Trophoblast cell (in vitro differentiated cells and primary cell): ENCODE measurements at regions not wholly inside any gene's neighbourhood (a gene's known extent, or its start where the extent isn't known, plus 50 kb on each side); places are given as distances from the start of the nearest gene placed in this dataset.

Experiments
- DNase-seq, 2 donors: peaks; one replicate each; pipeline ENCODE4 v3.0.0-alpha.2; 2016
- H2AFZ ChIP-seq: 2 replicates; pipeline ENCODE4 v1.6.1; 2013; ENCODE audit warnings: low read length, moderate library complexity, mild to moderate bottlenecking; ENCODE audit not compliant: insufficient read depth, poor library complexity
- H2AK5ac ChIP-seq: 2 replicates; pipeline ENCODE4 v1.6.1; 2013; ENCODE audit warnings: mild to moderate bottlenecking, low read length
- H2BK120ac ChIP-seq: 2 replicates; pipeline ENCODE4 v1.6.1; 2013; ENCODE audit warnings: low read length, mild to moderate bottlenecking, moderate library complexity; ENCODE audit not compliant: insufficient read depth, poor library complexity
- H2BK12ac ChIP-seq: 2 replicates; pipeline ENCODE4 v1.6.1; 2013; ENCODE audit warnings: mild to moderate bottlenecking, low read length, moderate library complexity
- H2BK5ac ChIP-seq: 2 replicates; pipeline ENCODE4 v1.6.1; 2013; ENCODE audit warnings: low read length, low read depth, moderate library complexity, mild to moderate bottlenecking; ENCODE audit not compliant: poor library complexity
- H3K14ac ChIP-seq: 2 replicates; pipeline ENCODE4 v1.6.1; 2013; ENCODE audit warnings: mild to moderate bottlenecking, low read length
- H3K18ac ChIP-seq: 2 replicates; pipeline ENCODE4 v1.6.1; 2013; ENCODE audit warnings: mild to moderate bottlenecking, low read length
- H3K23ac ChIP-seq: 2 replicates; pipeline ENCODE4 v1.6.1; 2013; ENCODE audit warnings: low read length
- H3K27ac ChIP-seq: 2 replicates; pipeline ENCODE4 v1.5.1; 2013; ENCODE audit warnings: low read depth, mild to moderate bottlenecking, inconsistent platforms, low read length, moderate library complexity
- H3K27me3 ChIP-seq: 2 replicates; pipeline ENCODE4 v1.6.1; 2013; ENCODE audit warnings: inconsistent platforms, mild to moderate bottlenecking, low read length, moderate library complexity; ENCODE audit not compliant: insufficient read depth
- H3K36me3 ChIP-seq, 2 experiments: 1 replicate in 1 of 2; 2 replicates in 1 of 2; pipeline ENCODE4 v1.6.1; 2013; ENCODE audit warnings: low read length in 2 of 2, mild to moderate bottlenecking in 2 of 2, moderate library complexity in 1 of 2; ENCODE audit not compliant: insufficient read depth in 2 of 2, control insufficient read depth in 1 of 2
- H3K4ac ChIP-seq: 2 replicates; pipeline ENCODE4 v1.6.1; 2013; ENCODE audit warnings: low read depth, mild to moderate bottlenecking, low read length, moderate library complexity
- H3K4me1 ChIP-seq, 2 experiments: 1 replicate in 1 of 2; 2 replicates in 1 of 2; pipeline ENCODE4 v1.6.1; 2013; ENCODE audit warnings: low read length in 2 of 2, mild to moderate bottlenecking in 2 of 2, moderate library complexity in 1 of 2; ENCODE audit not compliant: insufficient read depth in 2 of 2, control insufficient read depth in 1 of 2
- H3K4me2 ChIP-seq: 2 replicates; pipeline ENCODE4 v1.6.1; 2013; ENCODE audit warnings: inconsistent platforms, mild to moderate bottlenecking, low read length, moderate library complexity
- H3K4me3 ChIP-seq: 2 replicates; pipeline ENCODE4 v1.5.1; 2013; ENCODE audit warnings: mild to moderate bottlenecking, low read depth, low read length, inconsistent platforms
- H3K79me1 ChIP-seq: one replicate; pipeline ENCODE4 v1.6.1; 2013; ENCODE audit warnings: low read length
- H3K79me2 ChIP-seq: 2 replicates; pipeline ENCODE4 v1.6.1; 2013; ENCODE audit warnings: low read length, mild to moderate bottlenecking; ENCODE audit not compliant: control insufficient read depth, insufficient read depth, poor library complexity
- H3K9ac ChIP-seq: 2 replicates; pipeline ENCODE4 v1.6.1; 2013; ENCODE audit warnings: mild to moderate bottlenecking, low read length
- H3K9me3 ChIP-seq: 2 replicates; pipeline ENCODE4 v1.6.1; 2013; ENCODE audit warnings: low read depth, mild to moderate bottlenecking, control low read depth, inconsistent platforms, low read length; ENCODE audit not compliant: insufficient read depth
- H4K12ac ChIP-seq: 2 replicates; pipeline ENCODE4 v1.6.1; 2013; ENCODE audit warnings: low read depth, mild to moderate bottlenecking, low read length, moderate library complexity
- H4K8ac ChIP-seq: 2 replicates; pipeline ENCODE4 v1.6.1; 2013; ENCODE audit warnings: low read depth, mild to moderate bottlenecking, low read length, moderate library complexity
- H4K91ac ChIP-seq: one replicate; pipeline ENCODE4 v1.6.1; 2013; ENCODE audit warnings: low read depth, mild to moderate bottlenecking, low read length, moderate library complexity
- WGBS: extraction: QIAGEN DNeasy Blood & Tissue Kit; methylation state at CpG from one replicate; pipeline ENCODE4 v1.1.7; 2013; ENCODE audit warnings: missing lambda C conversion rate; ENCODE audit not compliant: insufficient read length, insufficient coverage; ENCODE audit errors: extremely low coverage; 5-methylcytosine and 5-hydroxymethylcytosine counted together

GRCh38 chr12:78799649-78800048, 64.9 kb upstream of the SYT1 start:
- H3K4me1 ChIP-seq = no peaks in the 10 kb centered on the region
- H3K4me3 ChIP-seq = no peak overlapping the region
- no peak overlapping the region for H2BK120ac ChIP-seq
- no peak overlapping the region for H4K91ac ChIP-seq
- no peak overlapping the region for H4K8ac ChIP-seq
- no CpG with 5 or more reads among the region's 1 CpG for WGBS
- no peak overlapping the region for H2BK12ac ChIP-seq
- H4K12ac ChIP-seq = no peak overlapping the region
- no peaks in the 10 kb centered on the region for H3K79me1 ChIP-seq
- no peaks in the 10 kb centered on the region for H3K79me2 ChIP-seq
- no peak overlapping the region for H2BK5ac ChIP-seq
- no peak for DNase-seq
- no peak overlapping the region for H3K9ac ChIP-seq
- H3K9me3 ChIP-seq = peaks cover 4% of the 10 kb centered on the region
- peaks cover 0 to 2% of the 10 kb centered on the region in 2 experiments for H3K36me3 ChIP-seq
- no peak overlapping the region for H3K23ac ChIP-seq
- no peak overlapping the region for H3K14ac ChIP-seq
- no peak overlapping the region for H2AK5ac ChIP-seq
- H2AFZ ChIP-seq = no peak overlapping the region
- H3K4me2 ChIP-seq = no peak overlapping the region
- no peak overlapping the region for H3K18ac ChIP-seq
- H3K27ac ChIP-seq = no peak overlapping the region
- no peaks in the 10 kb centered on the region for H3K27me3 ChIP-seq
- no peak overlapping the region for H3K4ac ChIP-seq

DNA sequence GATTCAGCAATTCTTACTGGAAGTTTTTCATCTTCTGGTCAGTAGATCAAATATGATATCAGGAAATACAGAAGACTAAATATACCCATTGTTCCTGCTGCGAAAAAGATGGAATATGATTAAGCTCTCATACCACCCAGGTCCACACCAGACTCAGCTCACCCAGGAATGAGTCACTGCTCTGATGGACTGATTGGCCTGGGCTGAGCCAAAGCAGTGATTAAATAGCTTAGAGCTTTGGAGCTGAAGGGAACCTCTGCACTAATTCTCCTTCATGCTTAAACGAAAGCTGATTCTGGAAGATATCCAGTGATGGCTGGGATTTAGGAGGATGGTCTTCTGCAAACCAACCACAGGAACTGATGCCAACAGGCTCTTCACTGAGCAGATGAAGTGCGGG, 62.0 kb upstream of the SYT1 start:
- no CpG with 5 or more reads among the region's 3 CpGs for WGBS
- Histone ChIP-seq H3K4me2 (no peak overlapping the region), H2AK5ac (no peak overlapping the region)

DNA sequence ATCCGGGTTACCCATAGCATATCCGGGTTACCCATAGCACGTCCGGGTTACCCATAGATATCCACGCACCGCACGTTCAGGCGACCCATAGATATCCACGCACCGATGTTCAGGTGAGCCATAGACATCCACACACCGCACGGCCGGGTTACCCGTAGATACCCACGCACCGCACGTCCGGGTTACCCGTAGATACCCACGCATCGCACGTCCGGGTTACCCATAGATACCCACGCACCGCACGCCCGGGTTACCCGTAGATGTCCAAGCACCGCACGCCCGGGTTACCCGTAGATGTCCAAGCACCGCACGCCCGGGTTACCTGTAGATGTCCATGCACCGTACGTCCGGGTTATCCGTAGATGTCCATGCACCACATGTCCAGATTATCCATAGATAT, 60.3 kb upstream of the SYT1 start:
- no peak overlapping the region for H3K4me2 ChIP-seq
- WGBS = no CpG with 5 or more reads among the region's 39 CpGs
- no peaks in the 10 kb centered on the region for H3K79me2 ChIP-seq
- no peaks in the 10 kb centered on the region for H3K27me3 ChIP-seq
- no peaks in the 10 kb centered on the region for H3K4me1 ChIP-seq
- no peak overlapping the region for H3K4ac ChIP-seq
- peaks cover 4% of the 10 kb centered on the region for H3K9me3 ChIP-seq
- H4K91ac ChIP-seq = no peak overlapping the region
- no peak overlapping the region for H3K4me3 ChIP-seq
- no peak overlapping the region for H2BK120ac ChIP-seq
- no peak overlapping the region for H3K27ac ChIP-seq
- no peak overlapping the region for H2AFZ ChIP-seq
- H3K18ac ChIP-seq = no peak overlapping the region
- no peak overlapping the region for H2AK5ac ChIP-seq
- no peak overlapping the region for H3K14ac ChIP-seq
- H2BK12ac ChIP-seq = no peak overlapping the region
- H3K79me1 ChIP-seq = no peaks in the 10 kb centered on the region
- no peak overlapping the region for H4K12ac ChIP-seq
- H3K9ac ChIP-seq = no peak overlapping the region
- no peak overlapping the region for H3K23ac ChIP-seq
- peaks cover 0 to 2% of the 10 kb centered on the region in 2 experiments for H3K36me3 ChIP-seq
- DNase-seq = no peak
- H4K8ac ChIP-seq = no peak overlapping the region
- no peak overlapping the region for H2BK5ac ChIP-seq

More for the DNA sequence above, 62.0 kb upstream of the SYT1 start:
- Histone ChIP-seq H3K23ac (no peak overlapping the region), H2BK120ac (no peak overlapping the region), H2AFZ (no peak overlapping the region), H3K4ac (no peak overlapping the region), H4K8ac (no peak overlapping the region), H3K79me2 (no peaks in the 10 kb centered on the region), H3K27me3 (no peaks in the 10 kb centered on the region), H3K36me3 (peaks cover 0 to 2% of the 10 kb centered on the region in 2 experiments), H2BK5ac (no peak overlapping the region), H3K9me3 (peaks cover 4% of the 10 kb centered on the region), H3K4me1 (no peaks in the 10 kb centered on the region), H3K14ac (no peak overlapping the region), H3K79me1 (no peaks in the 10 kb centered on the region), H3K18ac (no peak overlapping the region), H2BK12ac (no peak overlapping the region), H4K91ac (no peak overlapping the region), H4K12ac (no peak overlapping the region), H3K27ac (no peak overlapping the region), H3K9ac (no peak overlapping the region), H3K4me3 (no peak overlapping the region)
- DNase-seq = peak in 1 of 2 donors; percentile 45
